H1 (cell line): ENCODE measurements at regions not wholly inside any gene's neighbourhood (a gene's known extent, or its start where the extent isn't known, plus 50 kb on each side); places are given as distances from the start of the nearest gene placed in this dataset.

Source experiments
- CTCF ChIA-PET: fragments of 300-600 bp; sonication (Branson Sonifier 250); formaldehyde crosslinking; loops from one replicate; lab custom pipeline; 2021; ENCODE audit not compliant: partially characterized antibody; lab: Charles Lee
- POLR2A ChIA-PET: fragments of 300-600 bp; sonication (Branson Sonifier 250); formaldehyde crosslinking; loops from one replicate; lab custom pipeline; 2021; ENCODE audit warnings: inconsistent platforms; ENCODE audit not compliant: partially characterized antibody; lab: Charles Lee
- DNase-seq, 2 experiments: peaks; one replicate each; pipeline versions ENCODE4 v3.0.0 to v3.0.0-alpha.2; 2010 to 2022; ENCODE audit warnings: low spot score in 2 of 2, low read depth in 1 of 2, mixed read lengths in 1 of 2
- FAIRE-seq: peaks from 2 replicates; lab custom pipeline; 2011; peaks lifted over from hg19 to GRCh38; lab: Jason Lieb, UNC
- H2AFZ ChIP-seq: 2 replicates; pipeline ENCODE4 v1.8.1; 2012; ENCODE audit warnings: low read length, inconsistent platforms
- H2AK5ac ChIP-seq: 2 replicates; pipeline ENCODE4 v1.6.1; 2013; ENCODE audit warnings: low read depth, low read length
- H2BK120ac ChIP-seq: replicated peaks from 2 replicates; pipeline ENCODE3; 2013; ENCODE audit warnings: low read depth, low read length, inconsistent platforms
- H2BK12ac ChIP-seq: 2 replicates; pipeline ENCODE4 v1.6.1; 2013; ENCODE audit warnings: low read depth, low read length
- H2BK15ac ChIP-seq: 2 replicates; pipeline ENCODE4 v1.6.1; 2013; ENCODE audit warnings: low read length
- H2BK20ac ChIP-seq: 2 replicates; pipeline ENCODE4 v1.6.1; 2013; ENCODE audit warnings: low read length
- H2BK5ac ChIP-seq: 2 replicates; pipeline ENCODE4 v1.6.1; 2013; ENCODE audit warnings: low read depth, low read length
- H3K14ac ChIP-seq: 2 replicates; pipeline ENCODE4 v1.6.1; 2013; ENCODE audit warnings: inconsistent platforms; ENCODE audit not compliant: insufficient read length
- H3K18ac ChIP-seq: 2 replicates; pipeline ENCODE4 v1.6.1; 2013; ENCODE audit warnings: low read length; ENCODE audit errors: extremely low read depth
- H3K23ac ChIP-seq: 2 replicates; pipeline ENCODE4 v1.6.1; 2013; ENCODE audit warnings: inconsistent platforms; ENCODE audit not compliant: insufficient read length
- H3K23me2 ChIP-seq: 2 replicates; pipeline ENCODE4 v1.6.1; 2013; ENCODE audit warnings: low read depth, low read length
- H3K27ac ChIP-seq: 2 replicates; pipeline ENCODE4 v1.6.1; 2011; ENCODE audit warnings: low read depth, low read length, inconsistent platforms
- H3K27me3 ChIP-seq, 4 experiments: replicated peaks in 1 of 4; 1 replicate in 1 of 4; 2 replicates in 3 of 4; pipeline versions ENCODE4 v1.6.1 to v1.8.1; 2011 to 2013; ENCODE audit warnings: low read length in 3 of 4, mild to moderate bottlenecking in 3 of 4, inconsistent platforms in 2 of 4, mixed read lengths in 2 of 4, moderate library complexity in 1 of 4; ENCODE audit not compliant: control insufficient read depth in 3 of 4, insufficient read depth in 3 of 4; ENCODE audit errors: extremely low read depth in 1 of 4
- H3K36me3 ChIP-seq, 4 experiments: 2 replicates each; pipeline versions ENCODE4 v1.6.1 to v1.8.1; 2011 to 2013; ENCODE audit warnings: mild to moderate bottlenecking in 4 of 4, low read length in 3 of 4, moderate library complexity in 2 of 4, control low read depth in 1 of 4, inconsistent platforms in 1 of 4; ENCODE audit not compliant: insufficient read depth in 4 of 4, control insufficient read depth in 2 of 4
- H3K4ac ChIP-seq: replicated peaks from 2 replicates; pipeline ENCODE3; 2013; ENCODE audit warnings: low read length, low read depth, mixed read lengths, inconsistent platforms; ENCODE audit not compliant: insufficient read length
- H3K4me1 ChIP-seq, 4 experiments: replicated peaks in 1 of 4; 1 replicate in 1 of 4; 2 replicates in 3 of 4; pipeline versions ENCODE4 v1.6.1 to v1.8.1; 2011 to 2013; ENCODE audit warnings: low read length in 3 of 4, inconsistent platforms in 2 of 4, mixed read lengths in 1 of 4; ENCODE audit not compliant: insufficient read depth in 4 of 4, control insufficient read depth in 3 of 4
- H3K4me2 ChIP-seq, 2 experiments: 2 replicates each; pipeline versions ENCODE4 v1.6.1 to v1.8.1; 2011 to 2013; ENCODE audit warnings: low read depth in 2 of 2, low read length in 2 of 2, control low read depth in 1 of 2, inconsistent platforms in 1 of 2, mild to moderate bottlenecking in 1 of 2; ENCODE audit not compliant: insufficient read depth in 1 of 2
- H3K4me3 ChIP-seq, 4 experiments: fragments of 200-600, 300-600 bp in 1 of 4; sonication (generic), shearing (Covaris generic), sonication (Bioruptor Twin) in 1 of 4; 2 replicates each; pipeline versions ENCODE4 v1.5.1 to v1.8.1; 2011 to 2016; ENCODE audit warnings: low read length in 4 of 4, low read depth in 3 of 4, control low read depth in 2 of 4, inconsistent platforms in 2 of 4, mild to moderate bottlenecking in 2 of 4, mixed read lengths in 1 of 4, moderate library complexity in 1 of 4; ENCODE audit not compliant: insufficient read depth in 2 of 4; ENCODE audit errors: extremely low read depth in 1 of 4
- H3K56ac ChIP-seq: replicated peaks from 2 replicates; pipeline ENCODE3; 2013; ENCODE audit warnings: low read depth, mild to moderate bottlenecking, mixed read lengths, low read length, inconsistent platforms; ENCODE audit not compliant: insufficient read length
- H3K79me1 ChIP-seq: 2 replicates; pipeline ENCODE4 v1.6.1; 2013; ENCODE audit warnings: low read depth, low read length, control low read depth
- H3K79me2 ChIP-seq, 2 experiments: 2 replicates each; pipeline versions ENCODE4 v1.6.1 to v1.8.1; 2012 to 2013; ENCODE audit warnings: low read length in 2 of 2, mild to moderate bottlenecking in 2 of 2, inconsistent platforms in 1 of 2; ENCODE audit not compliant: insufficient read depth in 2 of 2, control insufficient read depth in 1 of 2
- H3K9ac ChIP-seq, 4 experiments: replicated peaks in 1 of 4; 1 replicate in 1 of 4; 2 replicates in 3 of 4; pipeline versions ENCODE4 v1.6.1 to v1.8.1; 2011 to 2013; ENCODE audit warnings: low read depth in 3 of 4, low read length in 3 of 4, control low read depth in 2 of 4, mild to moderate bottlenecking in 2 of 4, moderate library complexity in 2 of 4, inconsistent platforms in 1 of 4; ENCODE audit errors: extremely low read depth in 1 of 4
- H3K9me3 ChIP-seq, 2 experiments: 2 replicates each; pipeline versions ENCODE4 v1.6.1 to v1.8.1; 2012 to 2013; ENCODE audit warnings: mild to moderate bottlenecking in 2 of 2, moderate library complexity in 2 of 2, control low read depth in 1 of 2, inconsistent platforms in 1 of 2, low read depth in 1 of 2, low read length in 1 of 2, mixed read lengths in 1 of 2; ENCODE audit not compliant: insufficient read depth in 2 of 2
- H4K20me1 ChIP-seq, 2 experiments: replicated peaks in 1 of 2; 2 replicates each; pipeline versions ENCODE3 to v1.8.1; 2011 to 2013; ENCODE audit warnings: inconsistent platforms in 2 of 2, low read length in 2 of 2, mild to moderate bottlenecking in 1 of 2; ENCODE audit not compliant: insufficient read depth in 2 of 2, control insufficient read depth in 1 of 2
- H4K5ac ChIP-seq: 2 replicates; pipeline ENCODE4 v1.6.1; 2013; ENCODE audit warnings: low read length, low read depth, mixed read lengths, inconsistent platforms; ENCODE audit not compliant: insufficient read length
- H4K8ac ChIP-seq: 2 replicates; pipeline ENCODE4 v1.8.0; 2013; ENCODE audit warnings: mild to moderate bottlenecking, moderate library complexity, low read length, inconsistent platforms; ENCODE audit not compliant: insufficient read depth; ENCODE audit errors: extremely low read depth
- H4K91ac ChIP-seq: replicated peaks from 2 replicates; pipeline ENCODE3; 2013; ENCODE audit warnings: low read length, mixed read lengths, inconsistent platforms; ENCODE audit not compliant: insufficient read length
- ATF2 ChIP-seq: IDR thresholded peaks from 2 replicates; pipeline ENCODE4 v1.6.1; 2012; ENCODE audit warnings: low read length, inconsistent platforms
- BACH1 ChIP-seq: IDR thresholded peaks from 2 replicates; pipeline ENCODE4 v1.6.1; 2012; ENCODE audit warnings: low read length, improper control_type of control experiment
- BRCA1 ChIP-seq: IDR thresholded peaks from 2 replicates; pipeline ENCODE4 v1.6.1; 2012; ENCODE audit warnings: low read depth, low read length, improper control_type of control experiment
- EZH2 ChIP-seq: fragments of 200-600 bp; sonication (generic); IDR thresholded peaks from 2 replicates; pipeline ENCODE4 v1.7.1; 2012; ENCODE audit warnings: low read depth, mild to moderate bottlenecking, moderate library complexity, low read length, inconsistent platforms; ENCODE audit not compliant: severe bottlenecking
- HDAC6 ChIP-seq: IDR thresholded peaks from one replicate; pipeline ENCODE4 v1.7.1; 2012; ENCODE audit warnings: low read depth, mild to moderate bottlenecking, inconsistent platforms, low read length, moderate library complexity
- NRF1 ChIP-seq: IDR thresholded peaks from 2 replicates; pipeline ENCODE4 v1.6.1; 2011; ENCODE audit warnings: mild to moderate bottlenecking, low read depth, low read length, improper control_type of control experiment
- POLR2AphosphoS5 ChIP-seq: IDR thresholded peaks from 2 replicates; pipeline ENCODE4 v1.6.1; 2011; ENCODE audit warnings: low read depth, low read length
- RBBP5 ChIP-seq: IDR thresholded peaks from 2 replicates; pipeline ENCODE4 v1.7.1; 2012; ENCODE audit warnings: low read depth, mild to moderate bottlenecking, inconsistent platforms, low read length, moderate library complexity, borderline replicate concordance
- SAP30 ChIP-seq: fragments of 300-600 bp; sonication (generic); IDR thresholded peaks from 2 replicates; pipeline ENCODE4 v1.7.1; 2012; ENCODE audit warnings: low read length, moderate library complexity, mild to moderate bottlenecking, inconsistent platforms; ENCODE audit not compliant: insufficient read depth, insufficient replicate concordance
- SUZ12 ChIP-seq: fragments of 200-600 bp; sonication (generic); IDR thresholded peaks from 2 replicates; pipeline ENCODE4 v1.6.1; 2012; ENCODE audit warnings: mild to moderate bottlenecking, inconsistent platforms, low read length, moderate library complexity, mixed read lengths
- TBP ChIP-seq: IDR thresholded peaks from 2 replicates; pipeline ENCODE4 v1.6.1; 2011; ENCODE audit warnings: low read depth, low read length, improper control_type of control experiment

DNA sequence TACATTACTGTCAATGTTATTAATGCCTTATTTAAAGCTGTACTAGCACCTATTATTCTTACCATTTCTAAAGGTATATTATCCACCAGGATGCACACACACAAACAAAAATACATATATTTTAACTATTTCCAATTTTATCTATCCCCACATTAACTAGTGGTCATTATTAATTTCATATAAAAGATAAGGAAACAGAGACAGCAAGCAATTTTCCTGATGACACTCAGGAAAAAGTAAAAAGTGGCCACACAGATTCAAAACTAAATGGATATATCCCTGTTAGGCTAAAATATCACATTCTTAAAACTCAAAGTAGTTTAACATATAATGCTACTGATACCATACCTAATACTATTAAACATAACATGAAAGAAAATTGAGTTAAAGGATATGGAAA lies 534.1 kb downstream of the KCNT2 start:
- H3K14ac ChIP-seq, result no peak overlapping the region
- DNase-seq (no peak), FAIRE-seq (no peak)
- H3K79me2 ChIP-seq, result no peaks in the 10 kb centered on the region
- H3K79me1 ChIP-seq, result no peaks in the 10 kb centered on the region
- H3K4me3 ChIP-seq, result no peak overlapping the region
- no peaks in the 10 kb centered on the region for H4K20me1 ChIP-seq
- H3K23me2 ChIP-seq, result no peaks in the 10 kb centered on the region
- no peak overlapping the region for H3K23ac ChIP-seq
- no peak overlapping the region for H2AFZ ChIP-seq
- H2BK120ac ChIP-seq, result no peak overlapping the region
- no peak overlapping the region for H2BK12ac ChIP-seq
- no peak overlapping the region for H4K91ac ChIP-seq
- ChIA-PET POLR2A (no interaction called here), CTCF (interaction anchor here (0.7 kb wide), 1 partner anchor 20 kb away, joined by 4 read pairs; no protein-coding TSS in a partner anchor)
- no peaks in the 10 kb centered on the region for H3K27me3 ChIP-seq
- no peak for TF ChIP-seq HDAC6
- no peak for TF ChIP-seq SAP30
- no peak for TF ChIP-seq BACH1
- TF ChIP-seq RBBP5, result no peak
- no peak for TF ChIP-seq ATF2
- TF ChIP-seq POLR2AphosphoS5, result no peak
- TF ChIP-seq SUZ12, result no peak
- TF ChIP-seq TBP, result no peak
- TF ChIP-seq EZH2, result no peak
- TF ChIP-seq NRF1, result no peak
- no peak for TF ChIP-seq BRCA1
- H3K9ac ChIP-seq, result no peak overlapping the region
- H3K18ac ChIP-seq, result no peak overlapping the region
- H3K9me3 ChIP-seq, result no peaks in the 10 kb centered on the region
- H3K4ac ChIP-seq, result no peak overlapping the region
- no peak overlapping the region for H2BK15ac ChIP-seq
- H3K36me3 ChIP-seq, result no peaks in the 10 kb centered on the region
- H4K5ac ChIP-seq, result no peak overlapping the region
- H3K4me1 ChIP-seq, result no peaks in the 10 kb centered on the region
- no peak overlapping the region for H2BK5ac ChIP-seq
- no peak overlapping the region for H4K8ac ChIP-seq
- no peak overlapping the region for H2AK5ac ChIP-seq
- H2BK20ac ChIP-seq, result no peak overlapping the region
- no peak overlapping the region for H3K4me2 ChIP-seq
- no peak overlapping the region for H3K27ac ChIP-seq
- no peak overlapping the region for H3K56ac ChIP-seq
